Astrocyte of the cerebellum (primary cell): ENCODE measurements at regions not wholly inside any gene's neighbourhood (a gene's known extent, or its start where the extent isn't known, plus 50 kb on each side); places are given as distances from the start of the nearest gene placed in this dataset.
"Not testable (repeated sequence)": the region's sequence is repeated elsewhere in the genome, so short reads cannot be mapped to it uniquely, and the experiment has no call there.

Experiments used
- DNase-seq: peaks from one replicate; pipeline ENCODE4 v3.0.0-alpha.2; 2011; ENCODE audit warnings: low read depth
- H3K4me3 ChIP-seq: 2 replicates; pipeline ENCODE4 v1.5.1; 2011; ENCODE audit warnings: mild to moderate bottlenecking, low read depth, low read length, moderate library complexity
- in situ Hi-C: cut with HindIII; loops from 2 replicates; pipeline ENCODE4 v1.10.0; 2017; ENCODE audit warnings: low sequenced_read_pairs
- TF ChIP-seq, protein P1 (sequence below): IDR thresholded peaks from 2 replicates; pipeline ENCODE4 v1.5.1; 2012; ENCODE audit warnings: low read length, low read depth, moderate library complexity, mild to moderate bottlenecking; ENCODE audit errors: missing control alignments

DNA sequence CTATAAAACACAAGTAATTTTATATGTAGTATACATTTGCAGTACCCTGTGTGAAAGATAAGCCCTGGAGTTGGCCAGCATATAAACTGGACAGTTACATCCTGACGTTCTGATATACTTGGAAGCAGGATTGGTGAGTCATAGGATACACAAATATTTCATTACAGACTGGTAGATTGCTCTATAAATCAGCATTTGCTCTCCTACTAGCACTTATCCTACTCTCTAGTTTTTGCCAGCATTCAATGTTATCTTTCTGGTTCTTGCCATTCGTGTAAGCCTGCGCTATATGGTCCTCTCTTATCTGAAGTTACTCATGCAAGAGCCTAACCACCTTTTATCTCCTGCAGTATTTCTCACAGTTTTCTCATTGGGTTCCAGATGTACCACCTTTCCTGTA, 680.2 kb upstream of the MMS22L start:
- in situ Hi-C loops = no loop called here
- no peak overlapping the region for H3K4me3 ChIP-seq
- TF ChIP-seq, protein P1, sequence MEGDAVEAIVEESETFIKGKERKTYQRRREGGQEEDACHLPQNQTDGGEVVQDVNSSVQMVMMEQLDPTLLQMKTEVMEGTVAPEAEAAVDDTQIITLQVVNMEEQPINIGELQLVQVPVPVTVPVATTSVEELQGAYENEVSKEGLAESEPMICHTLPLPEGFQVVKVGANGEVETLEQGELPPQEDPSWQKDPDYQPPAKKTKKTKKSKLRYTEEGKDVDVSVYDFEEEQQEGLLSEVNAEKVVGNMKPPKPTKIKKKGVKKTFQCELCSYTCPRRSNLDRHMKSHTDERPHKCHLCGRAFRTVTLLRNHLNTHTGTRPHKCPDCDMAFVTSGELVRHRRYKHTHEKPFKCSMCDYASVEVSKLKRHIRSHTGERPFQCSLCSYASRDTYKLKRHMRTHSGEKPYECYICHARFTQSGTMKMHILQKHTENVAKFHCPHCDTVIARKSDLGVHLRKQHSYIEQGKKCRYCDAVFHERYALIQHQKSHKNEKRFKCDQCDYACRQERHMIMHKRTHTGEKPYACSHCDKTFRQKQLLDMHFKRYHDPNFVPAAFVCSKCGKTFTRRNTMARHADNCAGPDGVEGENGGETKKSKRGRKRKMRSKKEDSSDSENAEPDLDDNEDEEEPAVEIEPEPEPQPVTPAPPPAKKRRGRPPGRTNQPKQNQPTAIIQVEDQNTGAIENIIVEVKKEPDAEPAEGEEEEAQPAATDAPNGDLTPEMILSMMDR = no peak
- DNase-seq = peak; percentile 22

DNA sequence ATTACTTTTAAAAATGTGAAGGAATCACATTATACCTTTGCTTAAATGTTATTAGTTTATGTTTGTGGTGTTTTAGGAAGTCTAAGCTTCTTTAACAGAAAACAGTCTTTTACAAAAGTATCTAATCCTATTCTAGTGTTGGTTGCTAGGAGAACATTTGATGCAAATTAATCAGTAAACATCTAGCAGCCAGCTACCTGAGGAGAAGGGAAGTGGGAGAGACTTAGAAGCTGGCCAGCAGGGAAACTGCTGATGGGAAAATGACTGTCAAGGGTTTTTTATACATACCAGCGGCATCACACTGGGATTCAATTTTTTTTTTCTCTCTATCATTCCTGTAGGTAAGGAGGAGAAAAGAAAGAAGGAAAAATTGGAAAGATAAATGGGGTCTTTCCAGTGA, 686.0 kb upstream of the MMS22L start:
- in situ Hi-C loops = no loop called here
- TF ChIP-seq, protein P1 = no peak
- H3K4me3 ChIP-seq = no peak overlapping the region
- DNase-seq = no peak

- no peak overlapping the region for H3K4me3 ChIP-seq
- in situ Hi-C loops = no loop called here
- DNase-seq = no peak
- TF ChIP-seq, protein P1 = no peak
Observed at GRCh38 chr6:97977084-97977483, 694.1 kb upstream of the MMS22L start.

GRCh38 chr6:97978855-97979271, 695.8 kb upstream of the MMS22L start:
- no peak overlapping the region for H3K4me3 ChIP-seq
- in situ Hi-C loops = no loop called here
- TF ChIP-seq, protein P1 = no peak
- no peak for DNase-seq

- DNase-seq, in situ Hi-C loops: not testable (repeated sequence)
Observed at GRCh38 chr6:97979285-97979684, 696.3 kb upstream of the MMS22L start.

DNA sequence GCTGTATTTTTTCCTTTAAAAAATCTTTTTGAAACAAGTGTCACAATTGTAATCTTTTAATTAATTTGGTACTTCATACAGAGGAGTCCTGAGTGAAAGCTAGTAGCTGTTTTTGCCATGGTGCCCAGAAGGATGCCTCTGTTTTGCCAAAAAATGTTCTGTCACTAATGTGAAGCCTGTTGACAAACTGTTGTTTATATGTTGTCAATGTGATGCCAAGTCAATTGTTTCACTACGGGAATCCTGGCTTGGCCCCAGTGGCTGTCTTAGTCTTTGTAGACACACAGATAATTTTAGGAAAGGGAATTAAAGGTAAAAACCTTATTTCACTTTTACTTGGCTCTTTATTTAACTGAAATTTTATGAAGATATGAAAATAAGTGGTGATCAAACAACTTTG, 706.4 kb upstream of the MMS22L start:
- in situ Hi-C loops = no loop called here
- H3K4me3 ChIP-seq = no peak overlapping the region
- no peak for DNase-seq
- TF ChIP-seq, protein P1 = no peak

More at GRCh38 chr6:97979285-97979684, 696.3 kb upstream of the MMS22L start:
- H3K4me3 ChIP-seq = not testable (repeated sequence)

GRCh38 chr6:97995158-97995557, 712.1 kb upstream of the MMS22L start:
- no peak overlapping the region for H3K4me3 ChIP-seq
- TF ChIP-seq, protein P1 = no peak
- in situ Hi-C loops = no loop called here
- DNase-seq = no peak
